ENCODE measurements at regions not wholly inside any gene's neighbourhood (a gene's known extent, or its start where the extent isn't known, plus 50 kb on each side); places are given as distances from the start of the nearest gene placed in this dataset.

- Histone ChIP-seq H3K9ac (ENCODE audit: low read length) (no peak overlapping the region), H3K27me3 (ENCODE audit: low read depth, low read length) (peaks cover 11% of the 10 kb centered on the region; the same call in 1 of the 2 replicates), H3K4me2 (ENCODE audit: low read length) (no peak overlapping the region), H4K20me1 (ENCODE audit: insufficient read depth, low read length) (no peaks in the 10 kb centered on the region), H3K27ac (ENCODE audit: low read length) (no peak overlapping the region), H3K4me3 (ENCODE audit: low read length) (no peak overlapping the region), H3K36me3 (replicated peaks; ENCODE audit: low read depth, low read length) (no peaks in the 10 kb centered on the region), H3K79me2 (ENCODE audit: low read length) (no peaks in the 10 kb centered on the region), H2AFZ (ENCODE audit: low read depth, low read length) (no peak overlapping the region), H3K9me3 (ENCODE audit: insufficient read depth, low read length) (no peaks in the 10 kb centered on the region), H3K4me1 (ENCODE audit: low read length) (no peaks in the 10 kb centered on the region)
- no peak for TF ChIP-seq EZH2phosphoT487 (IDR thresholded peaks at IDR 0.05; ENCODE audit: low read depth)
- TF ChIP-seq CTCF (IDR thresholded peaks at IDR 0.05; ENCODE audit: low read depth, low read length) = no peak
Observed at GRCh38 chr13:76505437-76505836, 380.8 kb downstream of the KCTD12 start.

- no peaks in the 10 kb centered on the region for H3K79me2 ChIP-seq (ENCODE audit: low read length)
- H3K27me3 ChIP-seq (ENCODE audit: low read depth, low read length) = peaks cover 15% of the 10 kb centered on the region; the same call in 1 of the 2 replicates
- no peak overlapping the region for H3K9ac ChIP-seq (ENCODE audit: low read length)
- H3K4me2 ChIP-seq (ENCODE audit: low read length) = no peak overlapping the region
- H3K4me1 ChIP-seq (ENCODE audit: low read length) = no peaks in the 10 kb centered on the region
- H3K9me3 ChIP-seq (ENCODE audit: insufficient read depth, low read length) = no peaks in the 10 kb centered on the region
- no peaks in the 10 kb centered on the region for H3K36me3 ChIP-seq (replicated peaks; ENCODE audit: low read depth, low read length)
- H3K27ac ChIP-seq (ENCODE audit: low read length) = no peak overlapping the region
- TF ChIP-seq EZH2phosphoT487 (IDR thresholded peaks at IDR 0.05; ENCODE audit: low read depth) (no peak), CTCF (IDR thresholded peaks at IDR 0.05; ENCODE audit: low read depth, low read length) (no peak)
- H2AFZ ChIP-seq (ENCODE audit: low read depth, low read length) = no peak overlapping the region
- H4K20me1 ChIP-seq (ENCODE audit: insufficient read depth, low read length) = no peaks in the 10 kb centered on the region
- H3K4me3 ChIP-seq (ENCODE audit: low read length) = no peak overlapping the region
Observed at GRCh38 chr13:76503766-76504165, 382.4 kb downstream of the KCTD12 start.

- no peak for TF ChIP-seq CTCF (IDR thresholded peaks at IDR 0.05; ENCODE audit: low read depth, low read length)
- TF ChIP-seq EZH2phosphoT487 (IDR thresholded peaks at IDR 0.05; ENCODE audit: low read depth) = no peak
- H3K36me3 ChIP-seq (replicated peaks; ENCODE audit: low read depth, low read length) = no peaks in the 10 kb centered on the region
- no peaks in the 10 kb centered on the region for H4K20me1 ChIP-seq (ENCODE audit: insufficient read depth, low read length)
- no peak overlapping the region for H3K9ac ChIP-seq (ENCODE audit: low read length)
- no peaks in the 10 kb centered on the region for H3K4me1 ChIP-seq (ENCODE audit: low read length)
- H3K27ac ChIP-seq (ENCODE audit: low read length) = no peak overlapping the region
- no peak overlapping the region for H3K4me2 ChIP-seq (ENCODE audit: low read length)
- H3K9me3 ChIP-seq (ENCODE audit: insufficient read depth, low read length) = no peaks in the 10 kb centered on the region
- H3K79me2 ChIP-seq (ENCODE audit: low read length) = no peaks in the 10 kb centered on the region
- H3K27me3 ChIP-seq (ENCODE audit: low read depth, low read length) = peaks cover 15% of the 10 kb centered on the region; the same call in 1 of the 2 replicates
- no peak overlapping the region for H3K4me3 ChIP-seq (ENCODE audit: low read length)
- H2AFZ ChIP-seq (ENCODE audit: low read depth, low read length) = no peak overlapping the region
Observed at GRCh38 chr13:76503291-76503690, 382.9 kb downstream of the KCTD12 start.

- Histone ChIP-seq H3K27ac (ENCODE audit: low read length) (no peak overlapping the region), H3K27me3 (ENCODE audit: low read depth, low read length) (peaks cover 15% of the 10 kb centered on the region; the same call in 1 of the 2 replicates), H3K4me2 (ENCODE audit: low read length) (no peak overlapping the region), H3K9ac (ENCODE audit: low read length) (no peak overlapping the region), H3K4me3 (ENCODE audit: low read length) (no peak overlapping the region), H3K9me3 (ENCODE audit: insufficient read depth, low read length) (no peaks in the 10 kb centered on the region), H3K79me2 (ENCODE audit: low read length) (no peaks in the 10 kb centered on the region), H2AFZ (ENCODE audit: low read depth, low read length) (no peak overlapping the region), H4K20me1 (ENCODE audit: insufficient read depth, low read length) (no peaks in the 10 kb centered on the region), H3K36me3 (replicated peaks; ENCODE audit: low read depth, low read length) (no peaks in the 10 kb centered on the region), H3K4me1 (ENCODE audit: low read length) (no peaks in the 10 kb centered on the region)
- TF ChIP-seq CTCF (IDR thresholded peaks at IDR 0.05; ENCODE audit: low read depth, low read length) (no peak), EZH2phosphoT487 (IDR thresholded peaks at IDR 0.05; ENCODE audit: low read depth) (no peak)
Observed at GRCh38 chr13:76500894-76501293, 385.3 kb downstream of the KCTD12 start.
